NCI-H446 treated with DMSO at 0.1 percent for 48 hours (cell line): ENCODE measurements at regions not wholly inside any gene's neighbourhood (a gene's known extent, or its start where the extent isn't known, plus 50 kb on each side); places are given as distances from the start of the nearest gene placed in this dataset.

Experiments
- DNase-seq: peaks from one replicate; lab custom pipeline; 2025; lab: John Stamatoyannopoulos, UW

GRCh38 chr7:20021066-20021465 is 196.1 kb downstream of the MACC1 start:
- no peak for DNase-seq

- no peak for DNase-seq
Measured at GRCh38 chr7:20019757-20020432, 197.3 kb downstream of the MACC1 start.

GRCh38 chr7:20016669-20017068 is 200.5 kb downstream of the MACC1 start:
- no peak for DNase-seq

GRCh38 chr7:20013536-20013935 is 203.6 kb downstream of the MACC1 start:
- peak; percentile 5 for DNase-seq

GRCh38 chr7:20012100-20012499 is 205.1 kb downstream of the MACC1 start:
- no peak for DNase-seq

- no peak for DNase-seq
Measured at GRCh38 chr7:20010877-20011276, 206.3 kb downstream of the MACC1 start.

GRCh38 chr7:20007510-20007909 is 209.7 kb downstream of the MACC1 start:
- DNase-seq = no peak

GRCh38 chr7:20005081-20005480 is 212.1 kb downstream of the MACC1 start:
- DNase-seq = no peak

- no peak for DNase-seq
Measured at GRCh38 chr7:19999681-20000080, 217.5 kb downstream of the MACC1 start.

- DNase-seq = no peak
Measured at GRCh38 chr7:19991936-19992335, 218.5 kb upstream of the TMEM196 start.

GRCh38 chr7:19989906-19990305 is 216.5 kb upstream of the TMEM196 start:
- DNase-seq = no peak

GRCh38 chr7:19988860-19989259 is 215.4 kb upstream of the TMEM196 start:
- no peak for DNase-seq

- no peak for DNase-seq
Measured at GRCh38 chr7:19984231-19984632, 210.8 kb upstream of the TMEM196 start.

GRCh38 chr7:19982841-19983835 is 209.7 kb upstream of the TMEM196 start:
- peak; percentile 31 for DNase-seq

GRCh38 chr7:19973581-19973980 is 200.2 kb upstream of the TMEM196 start:
- DNase-seq = no peak

- DNase-seq = no peak
Measured at GRCh38 chr7:19972876-19973275, 199.5 kb upstream of the TMEM196 start.

GRCh38 chr7:19971956-19972355 is 198.5 kb upstream of the TMEM196 start:
- DNase-seq = no peak

GRCh38 chr7:19970514-19970913 is 197.1 kb upstream of the TMEM196 start:
- no peak for DNase-seq

- DNase-seq = no peak
Measured at GRCh38 chr7:19969859-19970493, 196.6 kb upstream of the TMEM196 start.

GRCh38 chr7:19964246-19964645 is 190.8 kb upstream of the TMEM196 start:
- DNase-seq = no peak

- no peak for DNase-seq
Measured at GRCh38 chr7:19963695-19964094, 190.3 kb upstream of the TMEM196 start.

- DNase-seq = no peak
Measured at GRCh38 chr7:19958309-19958896, 185.0 kb upstream of the TMEM196 start.
